SK-N-SH treated with all-trans-retinoic acid at 6 μM for 48 hours (cell line): ENCODE measurements at regions not wholly inside any gene's neighbourhood (a gene's known extent, or its start where the extent isn't known, plus 50 kb on each side); places are given as distances from the start of the nearest gene placed in this dataset.

Experiments
- BACH2 ChIP-seq: fragments of 250-450 bp; sonication (Bioruptor Pico); IDR thresholded peaks from 2 replicates; pipeline ENCODE4 v1.9.0; 2021; ENCODE audit warnings: mild to moderate bottlenecking, borderline replicate concordance
- PPARA ChIP-seq: fragments of 250-450 bp; sonication (Bioruptor Pico); IDR thresholded peaks from 2 replicates; pipeline ENCODE4 v1.5.0; 2020; ENCODE audit warnings: mild to moderate bottlenecking, borderline replicate concordance
- RARB ChIP-seq: fragments of 250-450 bp; sonication (Bioruptor Pico); IDR thresholded peaks from 2 replicates; pipeline ENCODE4 v1.8.0; 2021; ENCODE audit warnings: mild to moderate bottlenecking, moderate library complexity
- ZC3H10 ChIP-seq: fragments of 250-450 bp; sonication (Bioruptor Pico); IDR thresholded peaks from 2 replicates; pipeline ENCODE4 v1.5.1; 2021; ENCODE audit warnings: mild to moderate bottlenecking, moderate library complexity
- ZNF565 ChIP-seq: fragments of 450-650 bp; formaldehyde crosslinking; conservative IDR thresholded peaks from 2 replicates; pipeline ENCODE4 v1.5.0; 2020; ENCODE audit warnings: low read depth, mild to moderate bottlenecking, moderate library complexity
- TF ChIP-seq, protein P1 (sequence below): fragments of 250-450 bp; sonication (Bioruptor Pico); IDR thresholded peaks from 2 replicates; pipeline ENCODE4 v1.8.0; 2020; ENCODE audit warnings: mild to moderate bottlenecking, moderate library complexity, borderline replicate concordance
- TF ChIP-seq, protein P2 (sequence below): fragments of 250-450 bp; sonication (Bioruptor Pico); IDR thresholded peaks from 2 replicates; pipeline ENCODE4 v1.5.1; 2021; ENCODE audit warnings: mild to moderate bottlenecking, moderate library complexity
- TF ChIP-seq, protein P3 (sequence below): fragments of 250-450 bp; sonication (Bioruptor Pico); IDR thresholded peaks from 2 replicates; pipeline ENCODE4 v1.5.0; 2020; ENCODE audit warnings: mild to moderate bottlenecking, moderate library complexity

DNA sequence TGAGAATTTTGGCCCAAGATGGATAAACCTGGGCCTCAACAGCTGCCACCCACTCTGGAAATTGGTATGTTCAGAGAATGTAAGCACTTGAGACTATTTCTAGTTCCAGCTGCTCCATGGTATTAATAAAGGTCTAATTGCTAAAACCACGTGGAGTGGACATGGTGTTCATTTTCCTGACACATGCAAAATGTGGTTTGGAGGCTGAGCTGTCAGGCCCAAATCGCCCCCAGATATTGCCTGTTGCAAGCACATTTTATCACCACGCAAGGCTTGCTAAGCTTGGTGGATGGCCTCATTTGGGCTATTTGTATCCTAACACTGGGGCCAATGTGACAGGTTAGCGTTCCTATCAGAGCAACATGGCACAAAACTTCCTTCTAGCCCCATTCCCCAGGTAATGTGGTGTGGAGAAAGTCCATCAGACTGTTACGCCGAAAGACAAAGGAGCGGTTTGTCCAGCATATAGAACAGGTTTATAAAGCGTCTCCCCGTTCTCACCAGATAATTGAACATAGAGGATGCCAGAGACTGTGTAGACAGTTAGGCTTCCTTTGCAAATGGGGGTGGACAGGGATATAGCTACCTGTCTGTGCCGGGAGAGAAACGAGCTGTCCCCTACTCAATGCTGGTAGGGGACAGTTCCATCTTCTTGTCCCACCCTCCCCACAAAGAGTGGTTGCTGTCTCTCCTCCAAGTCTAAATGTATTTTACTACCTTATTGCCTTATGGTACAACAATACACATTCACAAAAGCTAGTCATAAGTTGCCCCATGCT, 78.0 kb upstream of the ANKRD1 start:
- TF ChIP-seq, protein P1, sequence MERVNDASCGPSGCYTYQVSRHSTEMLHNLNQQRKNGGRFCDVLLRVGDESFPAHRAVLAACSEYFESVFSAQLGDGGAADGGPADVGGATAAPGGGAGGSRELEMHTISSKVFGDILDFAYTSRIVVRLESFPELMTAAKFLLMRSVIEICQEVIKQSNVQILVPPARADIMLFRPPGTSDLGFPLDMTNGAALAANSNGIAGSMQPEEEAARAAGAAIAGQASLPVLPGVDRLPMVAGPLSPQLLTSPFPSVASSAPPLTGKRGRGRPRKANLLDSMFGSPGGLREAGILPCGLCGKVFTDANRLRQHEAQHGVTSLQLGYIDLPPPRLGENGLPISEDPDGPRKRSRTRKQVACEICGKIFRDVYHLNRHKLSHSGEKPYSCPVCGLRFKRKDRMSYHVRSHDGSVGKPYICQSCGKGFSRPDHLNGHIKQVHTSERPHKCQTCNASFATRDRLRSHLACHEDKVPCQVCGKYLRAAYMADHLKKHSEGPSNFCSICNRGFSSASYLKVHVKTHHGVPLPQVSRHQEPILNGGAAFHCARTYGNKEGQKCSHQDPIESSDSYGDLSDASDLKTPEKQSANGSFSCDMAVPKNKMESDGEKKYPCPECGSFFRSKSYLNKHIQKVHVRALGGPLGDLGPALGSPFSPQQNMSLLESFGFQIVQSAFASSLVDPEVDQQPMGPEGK (CRISPR knock-in tag) = no peak
- TF ChIP-seq PPARA (CRISPR knock-in tag) (no peak), ZNF565 (no peak), BACH2 (CRISPR knock-in tag) (no peak), ZC3H10 (CRISPR knock-in tag) (no peak), RARB (CRISPR knock-in tag) (no peak)
- TF ChIP-seq, protein P2, sequence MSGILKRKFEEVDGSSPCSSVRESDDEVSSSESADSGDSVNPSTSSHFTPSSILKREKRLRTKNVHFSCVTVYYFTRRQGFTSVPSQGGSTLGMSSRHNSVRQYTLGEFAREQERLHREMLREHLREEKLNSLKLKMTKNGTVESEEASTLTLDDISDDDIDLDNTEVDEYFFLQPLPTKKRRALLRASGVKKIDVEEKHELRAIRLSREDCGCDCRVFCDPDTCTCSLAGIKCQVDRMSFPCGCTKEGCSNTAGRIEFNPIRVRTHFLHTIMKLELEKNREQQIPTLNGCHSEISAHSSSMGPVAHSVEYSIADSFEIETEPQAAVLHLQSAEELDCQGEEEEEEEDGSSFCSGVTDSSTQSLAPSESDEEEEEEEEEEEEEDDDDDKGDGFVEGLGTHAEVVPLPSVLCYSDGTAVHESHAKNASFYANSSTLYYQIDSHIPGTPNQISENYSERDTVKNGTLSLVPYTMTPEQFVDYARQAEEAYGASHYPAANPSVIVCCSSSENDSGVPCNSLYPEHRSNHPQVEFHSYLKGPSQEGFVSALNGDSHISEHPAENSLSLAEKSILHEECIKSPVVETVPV (CRISPR knock-in tag) = no peak
- TF ChIP-seq, protein P3, sequence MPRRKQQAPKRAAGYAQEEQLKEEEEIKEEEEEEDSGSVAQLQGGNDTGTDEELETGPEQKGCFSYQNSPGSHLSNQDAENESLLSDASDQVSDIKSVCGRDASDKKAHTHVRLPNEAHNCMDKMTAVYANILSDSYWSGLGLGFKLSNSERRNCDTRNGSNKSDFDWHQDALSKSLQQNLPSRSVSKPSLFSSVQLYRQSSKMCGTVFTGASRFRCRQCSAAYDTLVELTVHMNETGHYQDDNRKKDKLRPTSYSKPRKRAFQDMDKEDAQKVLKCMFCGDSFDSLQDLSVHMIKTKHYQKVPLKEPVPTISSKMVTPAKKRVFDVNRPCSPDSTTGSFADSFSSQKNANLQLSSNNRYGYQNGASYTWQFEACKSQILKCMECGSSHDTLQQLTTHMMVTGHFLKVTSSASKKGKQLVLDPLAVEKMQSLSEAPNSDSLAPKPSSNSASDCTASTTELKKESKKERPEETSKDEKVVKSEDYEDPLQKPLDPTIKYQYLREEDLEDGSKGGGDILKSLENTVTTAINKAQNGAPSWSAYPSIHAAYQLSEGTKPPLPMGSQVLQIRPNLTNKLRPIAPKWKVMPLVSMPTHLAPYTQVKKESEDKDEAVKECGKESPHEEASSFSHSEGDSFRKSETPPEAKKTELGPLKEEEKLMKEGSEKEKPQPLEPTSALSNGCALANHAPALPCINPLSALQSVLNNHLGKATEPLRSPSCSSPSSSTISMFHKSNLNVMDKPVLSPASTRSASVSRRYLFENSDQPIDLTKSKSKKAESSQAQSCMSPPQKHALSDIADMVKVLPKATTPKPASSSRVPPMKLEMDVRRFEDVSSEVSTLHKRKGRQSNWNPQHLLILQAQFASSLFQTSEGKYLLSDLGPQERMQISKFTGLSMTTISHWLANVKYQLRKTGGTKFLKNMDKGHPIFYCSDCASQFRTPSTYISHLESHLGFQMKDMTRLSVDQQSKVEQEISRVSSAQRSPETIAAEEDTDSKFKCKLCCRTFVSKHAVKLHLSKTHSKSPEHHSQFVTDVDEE = no peak
